ENCODE measurements at regions not wholly inside any gene's neighbourhood (a gene's known extent, or its start where the extent isn't known, plus 50 kb on each side); places are given as distances from the start of the nearest gene placed in this dataset.
"Not testable (repeated sequence)": the region's sequence is repeated elsewhere in the genome, so short reads cannot be mapped to it uniquely, and the experiment has no call there.

DNA sequence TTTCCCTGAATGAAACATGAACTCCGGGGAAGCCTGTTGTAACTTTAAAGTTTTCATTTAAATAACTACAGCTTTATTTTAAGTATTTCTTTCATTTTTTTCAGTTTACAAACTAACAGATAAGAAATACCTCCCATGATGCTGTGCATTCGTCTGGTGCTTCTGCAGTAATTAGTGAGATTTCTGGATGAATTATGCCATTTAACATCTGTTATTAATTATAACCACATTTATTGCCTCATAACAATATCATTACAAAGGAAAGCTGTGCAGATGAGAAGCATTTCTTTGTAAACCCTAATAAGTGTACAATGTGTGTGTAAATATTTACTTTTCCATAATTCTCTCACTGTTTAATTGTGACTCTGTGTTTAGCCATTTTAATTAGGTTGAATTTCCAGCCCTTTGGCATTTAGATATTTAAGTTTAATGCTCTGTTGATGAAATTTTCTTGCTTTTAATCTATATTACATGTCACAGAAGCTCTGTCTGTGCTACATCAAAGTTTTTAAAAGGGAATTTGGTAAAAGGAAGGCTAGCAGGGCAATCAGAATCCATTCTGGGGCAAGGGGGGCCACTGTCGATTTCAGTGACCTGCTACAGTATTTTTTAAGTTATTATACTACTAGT, 418.0 kb downstream of the SPATA31D1 start:
- DNase-seq (no peak), ATAC-seq (ENCODE audit: poor library complexity) (no peak)
- intact Hi-C loops (cut with DNase I): no loop called here

DNA sequence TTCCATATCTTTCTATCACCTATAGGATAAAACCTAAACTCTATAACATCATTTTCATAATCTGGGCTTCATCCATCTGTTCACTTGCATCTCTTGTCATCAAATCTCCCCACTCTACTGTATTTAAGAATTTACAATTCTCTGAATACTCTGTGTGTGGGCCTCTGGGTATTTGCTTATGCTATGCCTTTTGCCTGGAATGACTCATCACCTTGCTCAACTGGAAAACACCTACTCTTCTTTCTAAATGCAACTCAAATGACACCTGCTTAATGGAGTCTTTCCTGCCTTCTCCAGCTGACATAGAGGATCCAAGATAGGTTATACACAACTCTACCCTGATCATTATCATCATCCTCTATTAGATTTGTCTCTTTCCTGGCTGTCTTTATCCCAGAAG, 421.7 kb downstream of the SPATA31D1 start:
- ATAC-seq (ENCODE audit: poor library complexity) (no peak), DNase-seq (no peak)
- intact Hi-C loops (cut with DNase I): no loop called here

DNA sequence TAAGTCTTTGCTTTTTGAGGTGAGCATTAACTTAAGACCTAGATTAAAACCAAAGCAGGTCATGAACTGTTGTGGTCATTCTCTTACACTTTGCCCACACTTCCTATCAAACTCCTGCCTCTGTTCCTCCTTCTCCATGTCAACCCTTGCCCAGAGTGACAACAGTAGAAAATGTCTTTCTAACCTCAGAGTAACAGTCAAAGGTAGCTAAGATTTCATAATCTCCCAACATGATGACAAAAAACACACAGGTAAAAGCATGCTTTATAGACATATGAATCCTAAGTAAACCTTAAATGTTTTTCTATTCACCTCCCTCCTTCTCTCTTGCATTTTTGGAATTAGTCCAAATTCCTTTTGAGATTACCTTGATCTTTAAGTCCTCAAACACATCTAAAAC, 422.3 kb downstream of the SPATA31D1 start:
- DNase-seq: no peak
- ATAC-seq (ENCODE audit: poor library complexity): no peak
- intact Hi-C loops (cut with DNase I): no loop called here

DNA sequence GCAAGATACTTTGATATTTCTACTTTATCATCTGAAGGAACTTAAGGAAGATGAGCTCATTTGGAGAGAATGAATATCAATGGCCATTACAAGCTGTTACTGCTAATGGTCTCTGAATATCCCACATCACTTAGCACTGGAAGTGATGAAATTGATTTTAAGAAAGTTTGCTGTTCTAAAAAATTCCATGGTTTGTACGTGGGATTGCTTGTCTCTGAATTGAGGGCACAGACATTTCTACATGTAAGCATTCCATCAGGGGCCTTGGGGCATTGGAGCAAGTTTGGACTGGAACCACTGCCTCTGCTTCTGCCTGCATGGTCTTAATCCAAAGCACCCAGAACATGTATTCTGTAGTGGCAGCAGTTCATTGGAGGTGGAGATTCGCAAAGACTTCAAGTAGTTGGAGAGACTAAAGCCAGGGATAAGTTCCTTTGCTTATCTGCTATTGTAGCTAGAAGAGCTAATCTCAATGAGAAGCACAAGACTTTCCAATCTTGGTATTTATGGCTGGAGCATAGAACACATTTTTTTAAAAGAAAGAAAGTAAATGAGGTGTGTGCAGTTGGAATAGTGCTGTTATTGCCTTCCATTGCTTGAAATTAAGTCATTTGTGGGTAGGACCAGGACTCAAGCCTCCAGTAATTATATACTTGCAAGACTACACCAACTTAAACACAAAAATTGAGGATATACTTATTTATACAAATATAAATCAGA, 424.2 kb downstream of the SPATA31D1 start:
- intact Hi-C loops (cut with DNase I): no loop called here
- DNase-seq: no peak
- no peak for ATAC-seq (ENCODE audit: poor library complexity)

DNA sequence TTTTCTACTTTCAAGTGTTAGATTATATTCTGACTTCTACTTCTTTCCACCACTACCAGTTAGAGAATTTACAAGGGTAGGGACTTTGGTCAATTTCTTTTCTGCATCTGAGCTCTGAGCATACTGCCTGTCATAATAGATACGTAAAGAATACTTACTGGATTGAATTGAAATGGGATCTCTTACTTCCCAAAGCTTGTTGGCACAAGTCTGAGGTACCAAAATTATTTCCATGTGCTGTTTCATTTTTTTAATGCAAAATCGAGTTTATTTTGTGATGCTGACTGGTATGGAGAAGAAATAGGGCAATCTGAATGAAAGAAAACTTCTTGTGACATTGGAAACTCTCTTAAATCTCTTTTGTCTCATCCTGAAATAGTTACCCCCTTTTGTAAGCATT, 428.9 kb downstream of the SPATA31D1 start:
- intact Hi-C loops (cut with DNase I): no loop called here
- ATAC-seq (ENCODE audit: poor library complexity) (no peak), DNase-seq (no peak)

DNA sequence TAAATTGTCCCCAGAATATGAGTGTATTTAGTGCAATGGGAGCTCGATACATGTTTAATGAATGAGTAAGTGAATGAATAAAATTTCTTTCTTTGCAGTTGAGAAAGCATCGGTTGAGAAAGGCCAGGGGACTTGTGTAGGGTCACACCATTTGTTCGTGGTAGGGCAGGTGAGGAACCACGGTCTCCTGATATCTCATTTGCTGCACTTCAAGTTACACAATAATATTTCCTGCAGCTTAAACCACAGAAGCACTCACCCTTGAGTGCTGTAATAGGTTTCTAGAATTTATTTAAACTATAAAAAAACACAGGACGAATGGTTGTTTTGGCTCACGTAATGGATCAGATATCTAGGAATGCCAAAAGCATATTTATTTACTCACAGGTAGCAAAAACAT, 429.8 kb downstream of the SPATA31D1 start:
- DNase-seq (no peak), ATAC-seq (ENCODE audit: poor library complexity) (no peak)
- intact Hi-C loops (cut with DNase I): no loop called here

DNA sequence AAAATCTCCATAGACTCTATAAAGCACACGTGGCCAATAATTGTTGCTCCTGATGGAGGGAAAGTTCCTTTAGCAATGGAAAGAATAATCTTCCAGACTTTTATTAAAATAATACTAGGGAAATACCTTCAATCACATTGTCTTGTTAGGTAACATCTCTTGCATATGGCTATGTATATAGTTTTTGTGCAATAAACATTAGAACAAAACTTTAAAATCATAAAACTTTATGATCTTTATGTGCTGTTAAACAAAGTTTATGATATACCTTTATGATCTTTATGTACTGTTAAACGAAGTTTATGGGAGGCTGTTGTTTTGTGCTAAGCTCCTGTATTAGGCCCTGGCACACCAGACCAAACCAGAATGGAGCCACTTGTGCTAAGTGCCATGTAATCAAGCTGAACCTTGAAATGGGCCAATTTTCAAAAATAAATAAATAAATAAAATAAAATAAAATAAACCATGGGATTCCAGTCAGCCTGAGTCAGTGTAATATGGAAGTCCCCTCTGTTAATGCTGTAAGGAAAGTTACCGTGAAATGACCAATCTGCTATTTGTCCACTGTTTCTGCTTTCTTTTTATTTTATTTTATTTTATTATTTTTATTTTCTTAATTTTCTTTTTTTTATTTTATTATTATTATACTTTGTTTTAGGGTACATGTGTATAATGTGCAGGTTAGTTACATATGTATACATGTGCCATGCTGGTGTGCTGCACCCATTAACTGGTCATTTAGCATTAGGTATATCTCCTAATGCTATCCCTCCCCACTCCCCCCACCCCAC, 431.3 kb downstream of the SPATA31D1 start:
- intact Hi-C loops (cut with DNase I): no loop called here
- DNase-seq (no peak), ATAC-seq (ENCODE audit: poor library complexity) (no peak)

DNA sequence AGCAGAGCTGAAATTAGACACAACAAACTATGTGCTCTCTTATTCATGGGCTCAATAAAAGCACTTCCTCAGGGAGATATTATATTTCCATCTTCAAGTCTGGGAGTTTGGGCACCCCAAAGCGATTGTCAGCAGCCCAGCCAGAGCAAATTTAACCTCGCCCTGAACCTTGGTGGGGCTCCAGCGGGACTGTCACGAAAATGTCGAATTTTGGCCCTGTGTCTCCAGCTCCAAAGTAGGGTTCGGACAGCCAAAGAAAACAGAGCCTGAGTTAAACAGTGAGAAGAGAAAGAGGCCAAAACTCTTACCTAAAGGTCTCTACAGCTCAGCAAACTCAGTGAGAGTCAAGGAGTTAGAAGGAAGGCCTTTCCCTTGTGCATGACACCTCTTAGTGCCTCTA, 432.9 kb downstream of the SPATA31D1 start:
- intact Hi-C loops (cut with DNase I): no loop called here
- ATAC-seq (ENCODE audit: poor library complexity) (peak; percentile 67), DNase-seq (peak; percentile 55)

DNA sequence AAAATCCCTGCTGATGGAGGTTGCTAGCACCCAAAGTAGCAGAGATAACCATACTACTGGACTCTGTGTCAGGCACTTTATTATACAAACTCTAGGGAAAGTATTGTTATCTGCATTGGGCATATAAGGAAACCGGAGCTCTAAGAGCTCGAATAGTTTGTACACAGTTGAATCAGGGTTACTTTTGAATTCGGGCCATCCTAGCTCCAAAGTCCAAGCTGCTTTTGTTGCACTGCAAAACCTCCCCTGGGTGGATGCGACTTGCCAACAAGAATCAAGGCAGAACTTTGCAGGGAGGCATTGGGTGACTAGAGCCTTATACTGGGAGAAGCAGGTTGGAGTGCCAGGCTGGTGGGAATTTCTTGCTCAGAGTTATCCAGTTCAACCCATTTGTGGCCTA, 435.1 kb downstream of the SPATA31D1 start:
- intact Hi-C loops (cut with DNase I): no loop called here
- ATAC-seq (ENCODE audit: poor library complexity): no peak
- no peak for DNase-seq

DNA sequence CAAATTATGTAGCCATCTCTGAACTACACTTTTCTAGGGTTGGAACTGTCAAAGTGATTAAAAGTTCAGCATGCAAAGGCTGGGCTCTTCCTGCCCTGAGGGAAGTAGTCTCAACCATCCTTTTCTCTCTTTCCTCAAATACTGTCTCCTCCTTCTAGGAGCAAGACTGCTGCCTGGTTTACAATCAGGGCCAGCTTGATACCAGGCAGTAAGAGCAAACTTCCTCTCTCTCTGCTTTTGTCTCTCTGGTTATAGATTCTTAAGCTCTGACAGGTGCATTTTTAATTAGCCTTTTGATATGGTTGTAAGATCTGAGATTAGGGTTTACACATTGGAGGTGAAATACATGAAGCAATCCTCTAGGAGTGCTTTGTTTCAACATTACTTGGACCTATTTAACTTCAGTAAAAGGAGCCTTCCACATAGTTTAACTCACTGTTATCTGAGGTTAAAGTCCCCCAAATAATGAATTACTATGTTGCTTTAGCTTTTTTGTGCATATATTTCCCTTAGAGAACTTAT, 436.1 kb downstream of the SPATA31D1 start:
- no peak for ATAC-seq (ENCODE audit: poor library complexity)
- intact Hi-C loops (cut with DNase I): no loop called here
- no peak for DNase-seq

DNA sequence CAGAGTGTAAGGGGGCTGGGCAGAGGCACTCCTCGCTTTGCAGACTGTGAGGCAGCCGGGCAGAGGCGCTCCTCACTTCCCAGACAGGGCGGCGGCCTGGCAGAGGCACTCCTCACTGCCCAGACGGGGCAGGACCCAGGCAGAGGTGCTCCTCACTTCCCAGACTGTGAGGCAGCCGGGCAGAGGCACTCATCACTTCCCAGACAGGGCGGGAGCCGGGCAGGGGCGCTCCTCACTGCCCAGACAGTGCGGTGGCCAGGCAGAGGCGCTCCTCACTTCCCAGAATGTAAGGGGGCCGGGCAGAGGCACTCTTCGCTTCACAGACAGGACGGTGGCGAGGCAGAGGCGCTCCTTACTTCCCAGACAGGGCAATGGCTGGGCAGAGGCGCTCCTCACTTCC, 442.5 kb downstream of the SPATA31D1 start:
- ATAC-seq (ENCODE audit: poor library complexity) (no peak), DNase-seq (no peak)
- intact Hi-C loops (cut with DNase I): no loop called here

DNA sequence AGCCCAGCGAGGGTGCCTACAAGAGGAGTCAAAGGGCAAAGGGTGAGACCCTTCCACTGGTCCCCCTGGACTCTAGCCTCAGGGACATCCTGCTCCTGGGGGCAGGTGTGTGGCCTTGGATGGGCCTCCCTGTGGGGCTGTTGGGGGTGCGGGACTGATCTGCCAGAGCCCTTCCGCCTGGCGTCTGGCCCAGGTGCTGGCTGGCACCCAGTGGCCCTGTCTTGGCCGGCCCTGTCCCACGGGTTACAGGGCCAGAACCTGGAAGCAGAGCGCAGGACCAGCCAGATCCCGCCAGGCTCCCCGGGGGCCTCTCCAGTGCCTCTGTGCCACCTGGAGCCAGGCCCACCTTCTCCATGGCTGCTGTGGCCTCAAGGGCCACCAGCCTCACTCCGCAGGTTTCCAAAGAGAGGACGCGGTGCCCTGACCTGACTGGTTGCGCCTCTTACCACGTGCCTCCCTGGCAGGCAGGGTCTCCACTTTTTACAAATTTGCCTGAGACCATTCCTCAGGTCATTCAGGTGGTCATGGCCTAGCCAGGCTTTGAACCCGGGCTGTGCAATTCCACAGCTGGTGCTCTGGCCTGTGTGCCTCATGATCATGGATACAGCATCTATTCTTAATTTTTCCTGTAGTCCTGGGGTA, 444.8 kb downstream of the SPATA31D1 start:
- DNase-seq; intact Hi-C loops (cut with DNase I); ATAC-seq (ENCODE audit: poor library complexity): not testable (repeated sequence)

DNA sequence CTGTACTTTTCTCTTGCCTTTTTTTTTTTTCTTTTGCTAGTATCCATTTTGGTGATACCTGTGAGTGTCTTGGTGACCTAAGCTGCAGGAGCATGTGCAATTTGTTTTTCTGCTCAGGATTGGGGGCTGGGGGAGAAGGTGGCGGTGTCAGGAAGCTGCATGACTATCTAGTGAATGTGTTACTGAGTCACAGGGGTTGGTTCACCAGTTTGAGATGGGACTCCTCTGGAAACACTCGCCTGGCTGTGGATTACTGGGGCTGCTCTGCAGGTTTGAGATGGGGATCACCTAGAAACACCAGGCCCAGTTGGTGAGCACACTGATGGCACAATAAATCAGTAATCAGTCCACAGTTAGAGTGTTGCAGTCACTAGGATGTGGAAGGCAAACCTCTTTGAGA, 447.9 kb downstream of the SPATA31D1 start:
- intact Hi-C loops (cut with DNase I): no loop called here
- ATAC-seq (ENCODE audit: poor library complexity) (no peak), DNase-seq (no peak)

DNA sequence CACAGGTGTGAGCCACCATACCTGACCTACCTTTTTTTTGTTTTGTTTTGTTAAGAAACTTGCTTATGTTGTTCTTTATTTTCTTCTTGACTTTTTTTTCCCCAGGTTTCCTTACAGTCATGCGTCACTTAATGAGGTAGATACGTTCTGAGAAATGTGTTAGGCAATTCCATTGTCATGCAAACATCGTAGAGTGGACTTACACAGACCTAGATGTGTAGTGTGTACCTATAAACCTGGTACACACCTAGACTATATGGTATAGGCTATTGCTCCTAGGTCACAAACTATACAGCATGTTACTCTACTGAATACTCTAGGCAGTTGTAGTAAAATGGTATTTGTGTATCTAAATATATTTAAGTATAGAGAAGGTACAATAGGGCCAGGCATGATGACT, 448.6 kb downstream of the SPATA31D1 start:
- ATAC-seq (ENCODE audit: poor library complexity); intact Hi-C loops (cut with DNase I); DNase-seq: not testable (repeated sequence)

DNA sequence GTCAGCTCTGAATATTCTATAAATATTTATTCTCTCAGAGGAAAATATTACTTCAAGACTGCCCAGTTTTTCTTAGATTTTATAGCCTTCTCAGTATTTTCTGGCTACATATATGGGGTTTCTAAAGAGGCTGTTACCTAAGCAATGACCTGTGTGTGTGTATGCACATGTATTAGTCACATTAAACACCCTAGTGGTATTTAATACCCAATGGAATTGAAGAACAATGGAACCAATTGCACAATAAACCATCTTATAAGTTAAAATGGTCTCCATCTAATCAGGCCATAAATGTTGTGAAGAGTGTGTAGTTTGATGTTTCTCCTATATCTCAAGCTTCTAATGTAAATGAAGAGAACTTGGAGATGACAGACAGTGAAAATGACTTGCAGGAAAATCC, 450.0 kb downstream of the SPATA31D1 start:
- ATAC-seq (ENCODE audit: poor library complexity): no peak
- DNase-seq: no peak
- intact Hi-C loops (cut with DNase I): no loop called here

DNA sequence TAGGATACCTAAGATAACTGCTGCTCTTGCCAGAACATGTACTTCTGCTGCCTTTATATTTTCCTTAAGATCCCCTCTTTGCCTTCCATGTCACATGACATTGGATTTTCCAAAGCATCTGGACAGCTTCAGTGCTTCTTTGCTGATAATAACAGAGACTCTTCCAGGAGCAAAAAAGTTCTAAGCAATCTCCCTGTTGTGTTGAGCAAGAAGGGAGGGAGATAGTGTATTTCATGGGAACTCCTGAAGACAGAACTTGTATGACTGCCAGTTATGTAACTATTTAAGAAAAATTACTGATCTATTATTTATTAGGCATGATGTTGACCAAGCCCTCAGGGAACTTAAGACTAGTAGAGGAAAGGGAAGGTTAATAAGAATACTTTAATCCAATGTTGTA, 454.7 kb downstream of the SPATA31D1 start:
- intact Hi-C loops (cut with DNase I): no loop called here

DNA sequence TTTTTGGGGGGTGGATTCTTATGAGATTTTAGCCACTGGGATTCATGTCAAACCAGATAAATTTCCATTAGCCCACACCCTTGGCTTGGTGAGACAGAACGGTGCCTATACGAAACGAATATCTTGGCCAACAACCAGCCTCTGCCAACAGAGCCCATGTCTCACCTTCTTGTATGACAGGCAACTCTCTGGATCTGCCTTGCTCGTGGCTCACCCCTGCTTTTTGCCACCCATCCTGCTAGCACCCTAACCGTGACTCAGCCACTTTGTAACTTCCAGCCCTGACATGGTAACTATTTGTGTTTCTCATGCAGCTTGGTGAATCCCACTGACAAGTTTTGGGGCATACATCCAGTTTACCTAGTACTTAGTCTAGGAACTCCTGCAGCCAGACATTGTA, 457.0 kb downstream of the SPATA31D1 start:
- no peak for DNase-seq
- intact Hi-C loops (cut with DNase I): no loop called here
- ATAC-seq (ENCODE audit: poor library complexity): no peak

More for the DNA sequence above, 454.7 kb downstream of the SPATA31D1 start:
- DNase-seq (no peak), ATAC-seq (ENCODE audit: poor library complexity) (no peak)

DNA sequence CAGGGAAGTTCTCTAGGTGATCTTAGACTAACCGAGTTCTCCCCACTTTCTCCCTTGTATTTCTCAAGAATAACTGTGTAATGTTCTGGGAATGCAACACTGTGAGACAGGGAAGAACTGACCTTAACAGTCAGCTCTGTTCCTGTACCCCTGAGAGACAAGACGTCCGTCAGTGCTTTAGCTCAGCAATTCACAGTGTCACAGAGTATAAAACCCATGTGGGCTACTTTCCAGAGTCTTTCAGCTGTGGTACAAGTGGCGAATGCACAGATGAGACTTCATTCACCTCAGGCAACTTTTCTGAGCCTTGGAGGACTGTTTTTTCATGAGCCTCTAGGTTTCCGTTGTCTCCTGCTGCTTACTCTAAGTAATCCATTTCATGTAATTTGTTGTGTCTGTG, 458.8 kb downstream of the SPATA31D1 start:
- no peak for ATAC-seq (ENCODE audit: poor library complexity)
- intact Hi-C loops (cut with DNase I): no loop called here
- no peak for DNase-seq

DNA sequence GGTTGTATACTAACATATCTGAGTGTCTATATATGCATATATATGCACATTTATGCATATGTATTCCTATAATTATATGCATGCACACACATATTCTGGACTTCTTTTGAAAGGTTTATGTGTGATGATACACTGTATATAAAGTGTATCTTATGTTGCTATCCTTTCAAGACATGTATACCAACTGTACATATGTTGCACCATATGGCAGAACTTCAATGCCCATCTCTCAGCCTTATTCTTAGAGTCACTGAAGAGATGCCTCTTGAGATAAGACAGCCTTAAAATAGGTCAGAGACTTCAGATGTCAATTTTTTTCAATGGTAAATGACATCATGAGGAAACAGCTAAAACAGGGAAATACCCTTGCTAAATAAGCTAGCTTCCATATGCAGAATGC, 461.4 kb downstream of the SPATA31D1 start:
- intact Hi-C loops (cut with DNase I): no loop called here
- ATAC-seq (ENCODE audit: poor library complexity) (no peak), DNase-seq (no peak)
